D341Med (cell line): ENCODE measurements at regions not wholly inside any gene's neighbourhood (a gene's known extent, or its start where the extent isn't known, plus 50 kb on each side); places are given as distances from the start of the nearest gene placed in this dataset.
A peak's percentile ranks its signal among the peaks of the same experiment; 100 is the strongest.

ENCODE experiments used
- DNase-seq: peaks from one replicate; pipeline ENCODE4 v3.0.0; 2012; ENCODE audit warnings: low spot score

GRCh38 chr11:27858866-27859265, 158.6 kb upstream of the BDNF start:
- no peak for DNase-seq

- no peak for DNase-seq
Observed at GRCh38 chr11:27857588-27857987, 157.3 kb upstream of the BDNF start.

GRCh38 chr11:27857014-27857413, 156.8 kb upstream of the BDNF start:
- DNase-seq: no peak

GRCh38 chr11:27848423-27848822, 148.2 kb upstream of the BDNF start:
- DNase-seq: no peak

- no peak for DNase-seq
Observed at GRCh38 chr11:27847496-27847895, 147.2 kb upstream of the BDNF start.

GRCh38 chr11:27842290-27842689, 142.0 kb upstream of the BDNF start:
- DNase-seq: no peak

- no peak for DNase-seq
Observed at GRCh38 chr11:27841023-27841422, 140.8 kb upstream of the BDNF start.

- no peak for DNase-seq
Observed at GRCh38 chr11:27839226-27839913, 139.1 kb upstream of the BDNF start.

- no peak for DNase-seq
Observed at GRCh38 chr11:27838674-27839073, 138.4 kb upstream of the BDNF start.

- DNase-seq: no peak
Observed at GRCh38 chr11:27837895-27838563, 137.8 kb upstream of the BDNF start.

GRCh38 chr11:27830206-27830605, 130.0 kb upstream of the BDNF start:
- DNase-seq: no peak

- DNase-seq: no peak
Observed at GRCh38 chr11:27820249-27820648, 120.0 kb upstream of the BDNF start.

- DNase-seq: no peak
Observed at GRCh38 chr11:27816197-27816596, 115.9 kb upstream of the BDNF start.

- DNase-seq: peak; percentile 48
Observed at GRCh38 chr11:27812341-27812740, 112.1 kb upstream of the BDNF start.

- no peak for DNase-seq
Observed at GRCh38 chr11:27807596-27807995, 107.3 kb upstream of the BDNF start.

- no peak for DNase-seq
Observed at GRCh38 chr11:27806122-27806521, 105.9 kb upstream of the BDNF start.

GRCh38 chr11:27795955-27796861, 96.0 kb upstream of the BDNF start:
- peak; percentile 25 for DNase-seq

- DNase-seq: no peak
Observed at GRCh38 chr11:27786864-27787263, 86.6 kb upstream of the BDNF start.

GRCh38 chr11:27786331-27786730, 86.1 kb upstream of the BDNF start:
- DNase-seq: no peak

- DNase-seq: no peak
Observed at GRCh38 chr11:27783701-27784355, 83.6 kb upstream of the BDNF start.

GRCh38 chr11:27777033-27777432, 76.8 kb upstream of the BDNF start:
- DNase-seq: no peak

- no peak for DNase-seq
Observed at GRCh38 chr11:27773884-27774283, 73.6 kb upstream of the BDNF start.
